HepG2 (cell line): ENCODE measurements at regions not wholly inside any gene's neighbourhood (a gene's known extent, or its start where the extent isn't known, plus 50 kb on each side); places are given as distances from the start of the nearest gene placed in this dataset.

Experiments
- ELF1 ChIP-seq: sonication (generic); formaldehyde crosslinking; IDR thresholded peaks from 2 replicates; pipeline ENCODE4 v1.4.0; 2020; ENCODE audit warnings: missing genetic modification reagents
- EZH2 ChIP-seq: conservative IDR thresholded peaks from 2 replicates; pipeline ENCODE4 v1.6.1; 2012; ENCODE audit warnings: mild to moderate bottlenecking, low read depth, low read length, moderate library complexity
- FOXK2 ChIP-seq: fragments of 450-650 bp; IDR thresholded peaks from 2 replicates; pipeline ENCODE4 v1.6.1; 2016
- MAZ ChIP-seq, 2 experiments: sonication (generic) in 1 of 2; formaldehyde crosslinking in 1 of 2; IDR thresholded peaks; 2 replicates each; pipeline versions ENCODE4 v1.5.0 to v1.6.1; 2012 to 2020; ENCODE audit warnings: low read depth in 2 of 2, mild to moderate bottlenecking in 2 of 2, borderline replicate concordance in 1 of 2, improper control_type of control experiment in 1 of 2, low read length in 1 of 2, missing genetic modification reagents in 1 of 2, moderate library complexity in 1 of 2
- NFRKB ChIP-seq: fragments of 450-650 bp; IDR thresholded peaks from 2 replicates; pipeline ENCODE4 v1.6.1; 2017
- POLR2A ChIP-seq, 2 experiments: IDR thresholded peaks; 2 replicates each; pipeline ENCODE4 v1.6.1; 2011; ENCODE audit warnings: low read depth in 2 of 2, low read length in 2 of 2, mild to moderate bottlenecking in 1 of 2, moderate library complexity in 1 of 2; ENCODE audit not compliant: insufficient read depth in 1 of 2
- ZMYM4 ChIP-seq: sonication (generic); formaldehyde crosslinking; IDR thresholded peaks from 2 replicates; pipeline ENCODE4 v1.8.1; 2023; ENCODE audit warnings: mild to moderate bottlenecking, missing genetic modification reagents
- TF ChIP-seq, protein P1 (sequence below): sonication (generic); IDR thresholded peaks from 2 replicates; pipeline ENCODE4 v1.6.1; 2016; ENCODE audit warnings: low read depth, borderline replicate concordance
- TF ChIP-seq, protein P2 (sequence below): sonication (generic); formaldehyde crosslinking; IDR thresholded peaks from 2 replicates; pipeline ENCODE4 v1.4.0; 2020; ENCODE audit warnings: mild to moderate bottlenecking, missing genetic modification reagents
- TF ChIP-seq, protein P3 (sequence below): sonication (generic); formaldehyde crosslinking; IDR thresholded peaks from 2 replicates; pipeline ENCODE4 v1.5.0; 2020; ENCODE audit warnings: mild to moderate bottlenecking, missing genetic modification reagents, moderate library complexity

DNA sequence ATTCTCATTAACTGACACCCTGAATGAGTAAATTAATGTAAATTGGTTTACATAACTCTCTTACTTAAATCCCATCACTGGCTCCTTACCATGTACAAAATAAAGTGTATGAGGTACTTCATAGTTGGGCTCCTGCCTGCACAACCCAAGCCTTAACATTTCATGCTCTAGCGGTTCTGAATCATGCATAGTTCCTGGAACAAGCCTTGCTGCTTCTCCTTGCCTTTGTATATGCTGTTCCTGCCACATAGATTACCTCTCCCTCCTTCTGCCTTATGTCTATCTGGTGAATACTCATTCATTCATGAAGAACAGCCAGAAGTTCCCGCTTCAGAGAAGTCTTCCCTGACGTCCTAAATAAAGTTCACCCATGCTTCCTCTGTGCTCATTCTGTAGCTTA is 594.7 kb downstream of the SMARCA1 start:
- TF ChIP-seq, protein P1, sequence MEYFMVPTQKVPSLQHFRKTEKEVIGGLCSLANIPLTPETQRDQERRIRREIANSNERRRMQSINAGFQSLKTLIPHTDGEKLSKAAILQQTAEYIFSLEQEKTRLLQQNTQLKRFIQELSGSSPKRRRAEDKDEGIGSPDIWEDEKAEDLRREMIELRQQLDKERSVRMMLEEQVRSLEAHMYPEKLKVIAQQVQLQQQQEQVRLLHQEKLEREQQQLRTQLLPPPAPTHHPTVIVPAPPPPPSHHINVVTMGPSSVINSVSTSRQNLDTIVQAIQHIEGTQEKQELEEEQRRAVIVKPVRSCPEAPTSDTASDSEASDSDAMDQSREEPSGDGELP = no peak
- TF ChIP-seq, protein P2, sequence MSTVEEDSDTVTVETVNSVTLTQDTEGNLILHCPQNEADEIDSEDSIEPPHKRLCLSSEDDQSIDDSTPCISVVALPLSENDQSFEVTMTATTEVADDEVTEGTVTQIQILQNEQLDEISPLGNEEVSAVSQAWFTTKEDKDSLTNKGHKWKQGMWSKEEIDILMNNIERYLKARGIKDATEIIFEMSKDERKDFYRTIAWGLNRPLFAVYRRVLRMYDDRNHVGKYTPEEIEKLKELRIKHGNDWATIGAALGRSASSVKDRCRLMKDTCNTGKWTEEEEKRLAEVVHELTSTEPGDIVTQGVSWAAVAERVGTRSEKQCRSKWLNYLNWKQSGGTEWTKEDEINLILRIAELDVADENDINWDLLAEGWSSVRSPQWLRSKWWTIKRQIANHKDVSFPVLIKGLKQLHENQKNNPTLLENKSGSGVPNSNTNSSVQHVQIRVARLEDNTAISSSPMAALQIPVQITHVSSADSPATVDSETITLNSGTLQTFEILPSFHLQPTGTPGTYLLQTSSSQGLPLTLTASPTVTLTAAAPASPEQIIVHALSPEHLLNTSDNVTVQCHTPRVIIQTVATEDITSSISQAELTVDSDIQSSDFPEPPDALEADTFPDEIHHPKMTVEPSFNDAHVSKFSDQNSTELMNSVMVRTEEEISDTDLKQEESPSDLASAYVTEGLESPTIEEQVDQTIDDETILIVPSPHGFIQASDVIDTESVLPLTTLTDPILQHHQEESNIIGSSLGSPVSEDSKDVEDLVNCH (CRISPR knock-in tag) = no peak
- TF ChIP-seq MAZ (IDR thresholded peaks at IDR 0.05; ENCODE audit: borderline replicate concordance, low read depth, low read length) (no peak), MAZ (CRISPR knock-in tag; IDR thresholded peaks at IDR 0.05; ENCODE audit: low read depth) (no peak), NFRKB (no peak), POLR2A (IDR thresholded peaks at IDR 0.05; ENCODE audit: insufficient read depth in 1 of 2, low read depth in 2 of 2, low read length in 2 of 2) (no peak), EZH2 (no peak), ZMYM4 (CRISPR knock-in tag) (no peak), ELF1 (CRISPR knock-in tag) (no peak), FOXK2 (no peak)
- TF ChIP-seq, protein P3, sequence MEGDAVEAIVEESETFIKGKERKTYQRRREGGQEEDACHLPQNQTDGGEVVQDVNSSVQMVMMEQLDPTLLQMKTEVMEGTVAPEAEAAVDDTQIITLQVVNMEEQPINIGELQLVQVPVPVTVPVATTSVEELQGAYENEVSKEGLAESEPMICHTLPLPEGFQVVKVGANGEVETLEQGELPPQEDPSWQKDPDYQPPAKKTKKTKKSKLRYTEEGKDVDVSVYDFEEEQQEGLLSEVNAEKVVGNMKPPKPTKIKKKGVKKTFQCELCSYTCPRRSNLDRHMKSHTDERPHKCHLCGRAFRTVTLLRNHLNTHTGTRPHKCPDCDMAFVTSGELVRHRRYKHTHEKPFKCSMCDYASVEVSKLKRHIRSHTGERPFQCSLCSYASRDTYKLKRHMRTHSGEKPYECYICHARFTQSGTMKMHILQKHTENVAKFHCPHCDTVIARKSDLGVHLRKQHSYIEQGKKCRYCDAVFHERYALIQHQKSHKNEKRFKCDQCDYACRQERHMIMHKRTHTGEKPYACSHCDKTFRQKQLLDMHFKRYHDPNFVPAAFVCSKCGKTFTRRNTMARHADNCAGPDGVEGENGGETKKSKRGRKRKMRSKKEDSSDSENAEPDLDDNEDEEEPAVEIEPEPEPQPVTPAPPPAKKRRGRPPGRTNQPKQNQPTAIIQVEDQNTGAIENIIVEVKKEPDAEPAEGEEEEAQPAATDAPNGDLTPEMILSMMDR (CRISPR knock-in tag) = no peak
